ENCODE measurements at regions not wholly inside any gene's neighbourhood (a gene's known extent, or its start where the extent isn't known, plus 50 kb on each side); places are given as distances from the start of the nearest gene placed in this dataset.

DNA sequence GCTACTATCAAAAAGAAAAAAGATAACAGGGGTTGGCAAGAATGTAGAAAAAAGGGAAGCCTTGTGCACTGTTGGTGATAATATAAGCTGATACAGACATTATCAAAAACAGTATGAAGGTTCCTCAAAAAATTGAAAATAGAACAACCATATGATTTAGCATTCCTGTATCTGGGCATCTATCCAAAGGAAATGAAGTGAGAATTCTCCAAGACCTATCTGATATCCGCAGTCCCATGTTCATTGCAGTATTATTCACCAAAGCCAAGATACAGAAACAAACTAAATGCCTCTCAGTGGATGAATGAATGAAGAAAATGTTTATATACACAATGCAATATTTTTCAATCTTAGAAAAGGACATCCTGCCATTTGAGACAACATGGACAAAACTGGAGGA lies 1943.3 kb downstream of the MAT2B start:
- TF ChIP-seq, protein P1, sequence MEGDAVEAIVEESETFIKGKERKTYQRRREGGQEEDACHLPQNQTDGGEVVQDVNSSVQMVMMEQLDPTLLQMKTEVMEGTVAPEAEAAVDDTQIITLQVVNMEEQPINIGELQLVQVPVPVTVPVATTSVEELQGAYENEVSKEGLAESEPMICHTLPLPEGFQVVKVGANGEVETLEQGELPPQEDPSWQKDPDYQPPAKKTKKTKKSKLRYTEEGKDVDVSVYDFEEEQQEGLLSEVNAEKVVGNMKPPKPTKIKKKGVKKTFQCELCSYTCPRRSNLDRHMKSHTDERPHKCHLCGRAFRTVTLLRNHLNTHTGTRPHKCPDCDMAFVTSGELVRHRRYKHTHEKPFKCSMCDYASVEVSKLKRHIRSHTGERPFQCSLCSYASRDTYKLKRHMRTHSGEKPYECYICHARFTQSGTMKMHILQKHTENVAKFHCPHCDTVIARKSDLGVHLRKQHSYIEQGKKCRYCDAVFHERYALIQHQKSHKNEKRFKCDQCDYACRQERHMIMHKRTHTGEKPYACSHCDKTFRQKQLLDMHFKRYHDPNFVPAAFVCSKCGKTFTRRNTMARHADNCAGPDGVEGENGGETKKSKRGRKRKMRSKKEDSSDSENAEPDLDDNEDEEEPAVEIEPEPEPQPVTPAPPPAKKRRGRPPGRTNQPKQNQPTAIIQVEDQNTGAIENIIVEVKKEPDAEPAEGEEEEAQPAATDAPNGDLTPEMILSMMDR (IDR thresholded peaks at IDR 0.05) = no peak

DNA sequence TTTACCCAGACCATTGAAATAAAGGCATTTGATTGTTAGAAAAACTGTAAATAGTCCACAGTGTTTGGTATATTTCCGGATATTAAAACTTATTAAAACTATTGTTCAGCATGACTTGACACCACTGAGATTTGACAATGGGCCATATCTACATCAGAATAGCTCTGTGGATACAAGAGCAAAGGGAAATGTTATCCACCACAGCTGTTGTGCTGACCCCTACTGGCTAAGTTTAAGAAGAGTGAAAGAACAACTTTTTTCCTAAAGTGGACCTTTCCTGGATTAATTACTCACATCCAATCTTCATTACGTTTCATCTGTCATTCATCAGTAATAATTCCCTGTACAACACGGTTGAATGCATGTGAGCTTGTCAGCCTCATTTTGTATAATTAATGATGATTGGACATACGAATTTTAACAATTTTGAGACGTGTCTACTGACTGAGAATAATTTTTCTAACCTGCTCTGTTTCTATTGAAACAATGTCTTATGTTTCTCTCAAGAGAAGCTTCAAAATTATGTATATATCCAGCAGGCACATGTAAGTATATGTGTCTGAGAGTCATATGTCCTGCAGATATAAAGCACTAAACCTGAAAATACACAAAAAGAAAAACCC lies 1952.6 kb downstream of the MAT2B start:
- no peak overlapping the region for H3K27ac ChIP-seq
- H3K4me3 ChIP-seq = no peak overlapping the region
- DNase-seq (ENCODE audit: low spot score) = no peak
- TF ChIP-seq, protein P1 (IDR thresholded peaks at IDR 0.05) = no peak

More for the DNA sequence above, 1943.3 kb downstream of the MAT2B start:
- no peak for DNase-seq (ENCODE audit: low spot score)
- H3K27ac ChIP-seq = no peak overlapping the region
- no peak overlapping the region for H3K4me3 ChIP-seq

DNA sequence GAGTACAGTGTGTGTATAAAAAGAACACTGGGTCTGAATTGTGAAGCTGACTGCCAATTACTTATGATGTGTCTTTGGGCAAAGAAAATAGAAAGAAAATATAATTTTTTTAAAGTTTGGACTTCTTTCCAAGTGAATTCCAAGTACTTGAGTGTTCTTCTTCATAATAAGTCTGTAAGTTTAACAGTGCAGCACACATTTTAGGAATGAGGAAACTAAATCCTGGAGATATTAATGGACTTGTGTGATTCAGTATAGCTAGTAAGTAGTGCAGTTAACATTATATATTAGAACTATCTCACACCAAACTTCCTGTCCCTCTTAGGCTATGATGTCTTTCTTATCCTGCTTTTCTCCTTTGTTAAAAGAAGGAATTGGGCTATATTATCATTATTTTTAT lies 1953.8 kb downstream of the MAT2B start:
- DNase-seq (ENCODE audit: low spot score) = no peak
- Histone ChIP-seq H3K27ac (no peak overlapping the region), H3K4me3 (no peak overlapping the region)
- TF ChIP-seq, protein P1 (IDR thresholded peaks at IDR 0.05) = no peak

DNA sequence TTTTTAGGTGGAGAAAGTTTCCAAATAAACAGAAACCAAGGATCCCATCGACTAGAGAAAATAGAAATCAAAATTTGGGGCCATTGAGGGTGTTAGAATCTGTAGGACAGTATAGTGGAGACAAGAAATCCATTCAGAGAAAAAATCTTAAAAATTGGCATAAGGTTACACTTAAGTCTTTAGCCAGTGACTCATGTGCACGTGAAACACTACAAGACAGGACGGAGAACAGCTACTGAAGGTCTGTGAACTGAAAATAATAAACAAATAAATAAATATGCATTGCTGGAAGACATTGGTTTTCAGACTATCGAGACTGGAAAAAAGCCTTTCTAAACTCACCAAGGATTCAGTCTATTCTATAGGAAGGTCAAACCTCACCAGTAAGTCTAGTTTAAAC lies 1955.5 kb downstream of the MAT2B start:
- TF ChIP-seq, protein P1 (IDR thresholded peaks at IDR 0.05) = no peak
- no peak for DNase-seq (ENCODE audit: low spot score)
- H3K4me3 ChIP-seq = no peak overlapping the region
- no peak overlapping the region for H3K27ac ChIP-seq

DNA sequence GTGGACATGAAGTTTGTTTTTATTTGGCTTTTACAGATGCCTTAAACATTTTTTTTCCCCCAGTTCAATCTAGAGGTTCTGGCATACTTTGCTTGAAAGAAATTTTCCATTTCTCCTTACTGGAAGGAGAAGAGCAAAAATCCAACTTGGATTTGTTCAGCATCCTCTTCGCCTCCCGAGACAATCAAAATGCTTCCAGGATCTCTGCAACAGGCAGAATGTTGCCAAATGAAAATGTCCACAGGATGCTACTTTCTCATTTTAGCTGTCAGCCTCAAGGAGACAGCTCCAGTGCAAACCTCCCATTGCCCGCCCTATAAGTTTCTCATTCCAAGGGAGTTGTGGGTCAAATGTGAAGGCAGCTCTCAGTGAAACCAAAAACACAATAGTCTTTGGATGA lies 1972.1 kb downstream of the MAT2B start:
- no peak for DNase-seq (ENCODE audit: low spot score)

DNA sequence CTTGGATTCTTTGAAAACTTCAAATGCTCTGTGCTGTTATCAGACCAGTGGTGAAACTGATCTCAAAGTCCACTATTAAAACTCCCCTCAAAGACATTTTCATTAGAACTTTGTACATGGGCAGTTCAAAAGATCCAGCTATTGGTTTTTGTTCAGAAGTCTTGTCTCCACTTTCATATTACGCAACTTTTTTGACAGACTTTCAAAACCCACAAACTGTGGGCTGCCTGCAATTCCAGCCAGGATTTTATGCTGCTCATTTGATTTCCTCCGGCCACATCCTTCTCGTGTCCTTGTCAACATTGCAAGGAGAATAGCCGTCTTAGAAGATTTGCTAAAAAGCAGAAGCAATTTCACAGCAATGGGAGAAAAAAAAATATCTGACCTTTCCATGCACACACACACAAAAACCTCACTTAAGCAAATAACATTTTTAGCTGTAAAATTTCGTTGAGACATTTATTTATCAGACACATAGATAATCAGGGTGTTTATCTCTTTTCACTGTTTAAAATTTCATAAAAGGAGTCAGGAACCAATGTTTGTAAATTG lies 1990.5 kb downstream of the MAT2B start:
- TF ChIP-seq, protein P1 (IDR thresholded peaks at IDR 0.05) = no peak
- H3K4me3 ChIP-seq = no peak overlapping the region
- H3K27ac ChIP-seq = no peak overlapping the region
- DNase-seq (ENCODE audit: low spot score) = no peak

More for the DNA sequence above, 1972.1 kb downstream of the MAT2B start:
- Histone ChIP-seq H3K27ac (no peak overlapping the region), H3K4me3 (no peak overlapping the region)
- TF ChIP-seq, protein P1 (IDR thresholded peaks at IDR 0.05) = no peak

DNA sequence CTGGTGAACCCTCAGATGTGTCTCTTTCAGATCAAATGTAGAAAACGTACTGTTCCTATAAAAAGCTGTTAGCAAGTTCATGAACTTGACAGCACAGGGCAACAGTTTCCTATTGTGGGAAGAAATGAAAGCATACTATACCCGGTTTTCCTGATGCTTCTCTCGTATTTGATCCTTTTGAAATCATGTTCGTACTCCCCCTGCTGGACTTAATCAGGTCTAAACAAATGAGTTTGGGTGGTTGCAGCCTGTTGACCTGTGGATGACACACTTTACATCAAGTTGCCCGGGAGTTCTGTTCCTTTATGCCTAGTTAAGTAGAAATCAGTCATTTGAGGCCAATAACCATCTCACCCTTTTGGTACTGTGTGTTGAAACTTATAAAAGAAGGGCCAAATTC lies 1992.3 kb downstream of the MAT2B start:
- Histone ChIP-seq H3K4me3 (no peak overlapping the region), H3K27ac (no peak overlapping the region)
- no peak for DNase-seq (ENCODE audit: low spot score)
- TF ChIP-seq, protein P1 (IDR thresholded peaks at IDR 0.05) = no peak
